GM19240 (cell line): ENCODE measurements at regions not wholly inside any gene's neighbourhood (a gene's known extent, or its start where the extent isn't known, plus 50 kb on each side); places are given as distances from the start of the nearest gene placed in this dataset.
A peak's percentile ranks its signal among the peaks of the same experiment; 100 is the strongest.
"Not testable (repeated sequence)": the region's sequence is repeated elsewhere in the genome, so short reads cannot be mapped to it uniquely, and the experiment has no call there.

Source experiments
- DNase-seq: peaks from one replicate; pipeline ENCODE4 v3.0.0; 2011; ENCODE audit warnings: low spot score; ENCODE audit not compliant: insufficient read length

DNA sequence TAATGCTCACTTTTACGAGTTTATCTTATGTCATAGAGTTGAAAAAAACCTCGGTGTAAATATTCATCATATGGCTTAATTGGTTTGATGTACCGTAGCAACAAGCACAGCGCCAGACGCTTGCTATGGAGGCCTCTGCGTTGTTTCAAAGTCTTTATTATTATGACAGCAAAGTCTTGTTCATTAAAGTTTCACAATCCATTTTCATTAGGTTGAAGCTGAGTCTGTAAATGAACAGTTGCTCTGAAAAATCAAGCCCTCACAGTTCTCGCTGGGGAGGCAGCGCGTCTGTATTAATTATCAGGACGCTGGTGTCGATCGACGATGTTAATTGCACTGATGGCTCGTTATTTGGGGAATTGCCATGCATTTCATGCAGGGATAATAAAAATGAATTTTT is 185.6 kb downstream of the INSC start:
- no peak for DNase-seq

DNA sequence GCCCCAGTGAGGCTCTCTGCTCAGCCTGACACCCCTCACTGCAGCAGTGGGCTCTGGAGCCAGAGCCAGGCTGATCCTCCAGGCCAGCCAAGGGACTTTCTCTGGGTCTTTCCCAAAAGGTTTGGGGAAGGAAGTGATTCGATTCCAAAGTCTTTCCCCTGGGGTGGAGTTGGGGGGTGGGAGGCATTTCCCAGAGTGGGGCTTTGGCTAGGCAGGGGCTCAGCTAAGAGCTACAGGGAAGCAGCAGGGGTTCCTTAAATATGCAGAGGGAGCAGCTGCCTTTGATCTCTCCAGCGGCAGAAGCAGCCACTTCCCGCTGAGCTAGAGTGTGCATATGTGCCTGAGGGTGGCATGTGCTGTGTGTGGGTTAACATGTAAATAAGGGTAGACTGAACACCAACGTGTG is 192.9 kb downstream of the INSC start:
- no peak for DNase-seq

DNA sequence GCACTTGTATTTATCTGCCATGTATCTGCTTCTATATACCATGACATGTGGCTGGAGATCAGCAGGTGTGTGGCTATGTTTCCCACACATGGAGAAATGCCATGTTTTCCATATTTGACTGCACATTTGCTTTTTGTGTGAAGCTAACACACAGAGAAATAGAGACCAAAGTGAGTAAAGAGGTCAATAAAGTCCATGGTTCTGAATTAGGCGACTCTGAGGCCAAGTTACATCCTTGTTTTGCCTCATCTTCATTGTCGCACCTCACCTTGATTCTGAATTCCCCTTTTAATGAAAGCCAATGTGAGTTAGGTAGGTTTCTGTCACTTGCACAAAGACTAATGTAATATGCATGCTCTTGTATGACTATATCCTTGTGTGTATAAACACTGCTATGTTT is 194.1 kb downstream of the INSC start:
- no peak for DNase-seq

DNA sequence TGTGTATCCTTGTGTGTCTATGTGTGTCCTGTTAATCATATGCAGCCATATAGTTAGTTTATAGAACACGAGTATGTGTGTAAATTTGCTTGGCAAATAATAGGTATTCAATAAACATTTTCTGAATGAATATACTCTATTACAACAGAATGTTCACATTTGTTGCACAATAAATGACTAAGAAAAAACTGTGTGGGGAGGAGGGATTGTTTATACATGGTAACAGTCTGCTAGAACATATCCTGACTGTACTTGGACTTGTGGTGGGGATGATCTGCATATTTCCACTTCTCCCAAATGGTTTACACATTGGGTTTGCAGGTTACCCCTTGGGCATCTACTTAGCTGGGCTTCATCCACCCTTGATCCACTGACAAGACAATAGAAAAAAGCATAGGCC is 194.6 kb downstream of the INSC start:
- no peak for DNase-seq

DNA sequence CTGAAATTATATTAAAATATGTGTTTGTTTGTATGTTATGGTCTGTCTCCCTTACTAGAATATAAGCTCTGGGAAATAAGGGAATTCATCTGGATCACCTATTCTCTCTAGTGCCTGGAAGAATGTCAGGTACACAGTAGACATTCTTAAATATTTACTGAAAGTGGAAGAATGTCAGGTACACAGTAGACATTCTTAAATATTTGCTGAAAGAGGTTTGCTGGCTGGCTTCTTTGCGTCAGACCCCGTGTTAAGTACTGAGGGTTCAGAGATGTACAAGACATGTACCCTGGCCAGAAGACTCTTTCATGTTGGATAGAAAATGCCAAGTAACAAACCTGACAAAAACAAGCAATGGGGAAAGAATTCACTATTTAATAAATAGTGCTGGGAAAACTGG is 199.1 kb downstream of the INSC start:
- DNase-seq, result no peak

DNA sequence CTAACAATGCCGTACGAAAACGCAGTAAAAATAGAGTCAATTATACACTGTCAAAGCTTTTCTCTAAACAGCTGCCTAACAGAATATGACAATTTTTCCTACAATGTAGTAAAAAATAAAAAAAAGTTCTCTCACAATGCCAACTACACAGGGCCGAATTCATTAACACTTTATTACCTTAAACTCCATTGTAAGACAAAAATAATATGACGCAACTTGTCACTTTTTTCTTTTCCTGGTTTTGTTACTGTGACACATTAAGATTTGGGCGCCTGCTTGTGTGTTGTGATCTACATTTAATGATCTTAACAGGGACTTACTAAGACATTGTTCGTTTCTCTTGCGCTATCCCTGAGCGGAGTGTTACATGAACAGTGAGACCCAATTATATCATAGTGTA is 204.1 kb downstream of the INSC start:
- no peak for DNase-seq

DNA sequence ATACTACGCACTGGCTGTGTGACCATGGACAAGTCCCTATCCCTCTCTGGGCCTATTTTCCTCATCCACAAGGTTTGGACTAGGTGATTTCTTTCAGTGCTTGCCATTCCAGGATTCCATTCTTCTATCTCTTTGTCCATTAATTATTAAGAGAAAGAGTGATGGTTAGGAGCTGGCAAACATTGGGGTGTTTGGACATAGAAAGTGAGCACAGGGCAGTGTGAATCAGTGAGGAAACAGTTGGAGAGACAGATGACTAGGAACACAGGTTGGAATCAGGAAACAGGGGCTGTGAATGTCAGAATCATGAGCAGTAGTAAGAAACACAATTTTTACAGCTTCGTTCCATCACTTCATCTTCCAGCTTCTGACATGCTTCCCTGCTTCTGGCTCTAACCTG is 211.8 kb downstream of the INSC start:
- no peak for DNase-seq

DNA sequence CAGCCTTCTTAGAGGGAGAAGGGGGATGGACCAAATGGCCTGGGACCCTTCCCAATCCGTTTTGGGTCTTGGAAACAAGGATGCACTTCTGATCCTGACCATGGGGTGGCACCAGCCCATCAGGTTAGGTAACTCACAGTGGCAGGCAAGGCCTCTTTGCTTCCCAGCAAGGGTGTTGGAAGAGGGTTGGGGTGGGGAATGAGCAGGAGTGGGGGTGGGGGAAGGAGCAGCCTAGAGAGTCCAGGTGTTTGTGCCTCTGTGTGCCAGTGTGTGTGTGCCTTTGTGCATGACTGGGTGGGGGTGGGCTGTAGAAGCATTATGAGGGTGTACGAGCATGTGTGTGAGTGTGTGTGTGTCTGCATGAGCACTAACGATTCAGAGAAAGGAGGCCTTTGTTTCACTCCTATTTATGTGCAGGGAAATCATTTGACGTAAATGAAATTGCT is 213.1 kb downstream of the INSC start:
- peak; percentile 7 for DNase-seq

DNA sequence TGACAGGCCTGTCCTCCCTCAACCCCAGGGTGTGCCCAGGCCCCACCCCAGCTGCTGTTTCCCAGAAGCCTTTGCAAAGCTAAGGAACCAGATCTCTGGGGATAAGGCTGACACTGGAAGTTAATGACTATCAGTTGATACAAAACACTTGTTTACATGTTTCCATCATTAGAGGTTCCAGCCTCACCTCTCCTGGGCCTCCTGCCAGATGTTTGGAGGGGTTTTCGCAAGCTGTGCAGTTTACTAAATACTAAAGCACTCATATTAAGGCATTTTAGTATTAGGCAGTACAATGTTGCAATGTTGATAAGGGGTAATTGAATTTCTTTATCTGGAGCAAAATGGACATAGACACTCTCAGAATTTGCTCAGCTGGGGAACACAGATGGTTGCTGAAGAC is 218.7 kb downstream of the INSC start:
- no peak for DNase-seq

DNA sequence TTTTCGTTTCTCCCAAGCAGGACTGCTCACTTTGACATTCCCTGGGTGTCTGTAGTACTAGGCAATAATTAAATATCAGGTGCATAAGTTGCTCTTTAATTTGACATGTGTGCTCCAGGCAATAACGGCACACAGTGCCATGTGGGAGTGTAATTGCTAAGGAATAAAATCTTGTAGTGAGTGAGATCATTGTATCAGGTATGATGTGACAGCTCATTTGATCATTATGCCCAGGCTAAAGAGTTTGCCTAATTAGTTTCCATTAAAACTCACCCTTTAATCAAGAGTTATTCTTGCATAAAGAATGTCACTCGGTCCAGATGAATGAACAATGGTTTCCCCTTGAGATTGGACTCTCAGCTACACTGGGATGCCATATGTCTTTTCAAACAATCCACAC is 220.0 kb downstream of the INSC start:
- no peak for DNase-seq

DNA sequence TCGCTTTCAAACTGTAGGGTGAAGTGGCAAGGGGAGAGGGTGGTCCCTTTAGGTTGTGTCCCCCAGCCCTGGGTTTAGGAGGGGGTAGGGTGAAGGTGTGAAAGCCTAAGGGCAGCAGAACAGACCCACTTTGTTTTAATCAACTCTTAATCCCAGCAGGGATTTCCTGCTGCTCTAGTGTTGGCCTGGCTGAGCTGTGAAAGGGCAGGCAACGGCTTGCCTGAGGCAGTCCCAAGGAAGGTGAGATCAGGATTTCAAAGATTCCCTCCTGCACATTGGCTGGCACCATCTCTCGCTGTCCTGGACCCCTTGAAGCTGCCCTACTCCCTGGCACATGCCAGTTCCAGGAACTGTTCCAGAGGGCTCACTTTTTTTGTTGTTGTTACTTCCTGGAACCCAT is 221.3 kb downstream of the INSC start:
- no peak for DNase-seq

DNA sequence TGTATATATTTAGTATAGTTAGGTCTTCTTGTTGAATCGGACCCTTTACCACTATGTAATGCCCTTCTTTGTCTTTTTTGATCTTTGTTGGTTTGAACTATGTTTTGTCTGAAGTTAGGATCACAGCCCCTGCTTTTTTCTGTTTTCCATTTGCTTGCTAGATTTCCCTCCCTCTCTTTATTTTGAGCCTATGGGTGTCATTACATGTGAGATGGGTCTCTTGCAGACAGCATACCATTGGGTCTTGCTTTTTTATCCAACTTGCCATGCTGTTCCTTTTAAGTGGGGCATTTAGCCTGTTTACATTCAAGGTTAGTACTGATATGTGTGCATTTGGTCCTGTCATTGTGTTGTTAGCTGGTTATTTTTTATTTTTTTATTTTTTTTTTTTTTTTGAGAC is 224.6 kb downstream of the INSC start:
- DNase-seq, result no peak

DNA sequence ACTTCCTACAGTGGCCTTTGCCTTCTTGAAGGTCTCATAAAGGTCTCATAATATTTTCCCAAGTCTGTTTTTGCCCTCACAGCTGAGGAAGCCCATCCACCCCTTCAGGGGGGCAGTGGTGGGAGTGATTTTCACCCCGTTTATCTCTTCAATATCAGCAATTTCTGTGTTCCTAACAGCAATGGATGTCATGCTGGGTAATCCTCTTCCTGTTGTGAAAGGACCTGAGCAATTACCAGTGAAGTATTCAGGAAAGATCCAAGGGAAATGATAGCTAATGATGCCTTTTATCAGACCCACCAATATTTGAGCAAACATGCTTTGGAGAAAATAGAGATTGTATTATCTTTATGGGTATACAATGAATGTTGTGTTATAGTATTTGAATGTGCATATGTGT is 226.9 kb downstream of the INSC start:
- DNase-seq, result no peak

DNA sequence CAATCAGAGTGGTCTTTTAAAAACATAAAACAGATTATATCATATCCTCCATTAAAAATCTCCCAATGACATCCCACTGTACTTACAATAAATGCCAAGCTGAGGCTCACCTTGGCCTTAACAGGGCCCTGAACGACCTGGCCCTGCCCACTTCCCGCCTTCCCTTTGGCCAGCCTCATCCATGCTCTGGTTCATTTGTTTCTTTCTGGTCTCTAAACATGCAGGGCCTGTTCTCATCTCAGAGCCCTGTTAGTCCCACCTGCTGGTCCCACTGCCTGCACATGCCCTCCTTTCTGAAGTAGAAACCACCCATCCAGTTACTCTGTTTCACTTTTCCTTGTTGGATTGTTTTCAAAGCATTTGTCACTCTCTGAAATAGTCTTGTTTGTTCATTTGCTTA is 227.4 kb downstream of the INSC start:
- no peak for DNase-seq

DNA sequence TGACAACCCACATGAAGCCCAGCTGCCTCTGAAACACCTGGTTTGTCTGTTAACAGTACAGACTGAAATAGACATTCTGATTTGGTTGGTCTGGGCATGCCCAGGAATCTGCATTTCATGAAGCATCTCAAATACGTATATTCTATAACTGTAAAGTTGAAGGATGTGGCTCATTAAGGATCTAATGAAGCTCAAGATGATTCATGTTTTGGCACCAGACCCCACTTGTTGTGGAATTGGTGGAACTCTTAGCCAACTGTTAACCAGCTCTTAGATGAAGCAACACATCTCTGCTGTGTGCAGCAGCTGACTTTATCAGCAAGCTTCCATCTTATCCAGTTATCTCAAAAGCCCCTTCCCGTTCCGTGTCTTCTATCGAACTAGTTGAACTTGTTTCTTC is 232.2 kb downstream of the INSC start:
- DNase-seq, result no peak

DNA sequence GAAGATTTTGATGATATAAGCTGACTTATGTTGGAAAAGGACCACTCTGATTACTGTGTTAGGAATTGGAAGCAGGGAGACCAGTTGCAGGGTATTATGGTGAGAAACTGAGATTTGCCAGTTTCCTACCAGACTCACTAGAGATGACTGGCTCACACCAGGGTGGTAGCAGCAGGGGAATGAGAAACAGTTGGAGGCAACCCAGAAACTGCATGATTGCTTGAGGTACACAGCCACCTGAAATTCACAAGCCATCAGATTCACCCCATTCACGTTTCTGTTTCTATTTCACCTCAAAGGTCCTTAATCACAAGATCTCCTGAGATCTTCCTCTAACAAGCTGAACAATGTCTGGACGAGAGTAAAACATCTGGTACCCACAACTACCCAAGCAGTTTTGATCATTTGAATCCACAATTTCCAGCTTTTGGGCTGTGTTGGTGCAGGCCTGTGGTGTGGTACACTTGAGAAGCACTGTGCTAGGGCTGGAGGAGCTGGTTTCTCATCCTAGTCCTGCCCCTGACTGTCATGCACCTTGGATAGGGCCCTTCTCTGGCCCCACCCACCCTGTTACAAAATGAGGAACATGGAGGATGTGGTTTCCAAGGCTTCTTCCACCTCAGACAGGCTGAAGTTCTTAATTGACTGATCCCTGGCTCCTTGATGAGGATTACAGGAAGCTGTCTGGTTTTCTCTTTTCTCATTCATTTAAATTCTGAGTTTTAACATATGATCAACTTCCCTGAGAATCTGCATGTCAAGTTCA is 233.4 kb downstream of the INSC start:
- DNase-seq, result no peak

DNA sequence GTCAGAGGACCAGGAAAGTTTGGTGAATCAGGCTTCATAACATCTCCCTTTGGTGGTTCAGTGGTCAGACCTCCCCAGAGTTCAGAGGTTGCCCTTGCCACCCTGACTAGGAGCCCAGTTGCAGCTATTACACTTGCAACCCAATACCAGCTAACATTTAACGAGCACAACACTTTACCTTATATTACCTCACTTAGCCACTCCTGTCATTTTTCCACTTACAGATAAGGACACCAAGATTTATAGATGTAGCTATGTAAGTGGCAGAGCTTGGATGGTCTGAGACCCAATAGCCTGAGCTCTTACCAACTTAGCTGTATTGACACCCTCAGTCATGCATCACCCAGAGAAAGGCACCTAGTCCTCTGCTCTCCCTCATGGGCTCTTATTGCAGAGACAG is 234.7 kb downstream of the INSC start:
- no peak for DNase-seq

DNA sequence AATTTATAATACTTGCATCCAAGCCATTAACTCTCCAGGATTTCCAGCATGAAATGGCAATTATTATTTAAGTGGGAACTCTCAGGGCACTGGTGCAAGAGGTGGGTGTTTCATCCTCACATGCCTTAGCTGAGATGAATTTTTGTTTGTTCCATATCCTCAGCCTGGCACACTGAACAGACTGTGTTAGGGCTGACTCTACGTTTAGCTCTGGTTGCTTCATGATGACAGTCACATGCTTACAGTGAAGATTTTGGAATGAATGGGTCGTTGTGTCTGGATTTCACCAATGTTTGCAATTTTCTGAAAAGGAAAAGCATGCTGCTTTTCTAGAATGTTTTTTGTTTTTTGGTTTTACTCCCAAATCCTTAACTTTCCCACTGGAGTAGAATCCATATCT is 246.6 kb downstream of the INSC start:
- DNase-seq, result no peak

DNA sequence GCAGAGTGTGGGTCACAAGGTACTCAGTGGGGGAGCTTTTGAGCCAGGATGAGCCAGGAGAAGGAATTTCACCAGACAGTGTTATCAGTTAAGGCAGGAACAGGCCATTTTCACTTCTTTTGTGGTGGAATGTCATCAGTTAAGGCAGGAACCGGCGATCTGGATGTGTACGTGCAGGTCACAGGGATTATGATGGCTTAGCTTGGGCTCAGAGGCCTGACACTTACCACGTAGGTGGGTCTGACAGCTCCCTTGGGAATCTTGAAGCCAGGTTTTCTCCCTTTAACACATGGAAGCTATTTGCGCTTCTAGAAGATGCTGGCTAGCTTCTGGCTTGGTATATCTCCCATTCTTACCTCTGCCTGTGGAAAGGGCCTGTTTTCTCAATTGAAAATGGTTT is 250.6 kb downstream of the INSC start:
- DNase-seq, result not testable (repeated sequence)

DNA sequence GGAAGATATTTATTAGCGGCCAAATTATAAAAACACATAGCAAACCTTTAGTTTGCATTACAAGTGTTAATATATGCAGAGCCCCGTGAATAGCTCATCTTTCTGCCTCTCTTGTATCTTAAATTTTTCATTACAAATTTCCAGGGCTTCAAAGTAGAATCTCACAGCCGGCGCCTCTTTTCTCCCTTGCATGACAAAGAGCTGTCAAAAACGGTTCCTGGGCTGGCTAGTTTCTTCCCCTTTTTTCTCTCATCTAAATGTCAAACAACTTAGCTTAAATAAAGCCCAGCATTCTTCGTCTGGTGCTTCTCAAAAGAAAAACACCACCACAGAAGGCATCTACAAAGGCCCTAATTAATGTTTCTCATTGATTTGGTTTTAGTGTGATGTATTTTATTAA is 253.0 kb downstream of the INSC start:
- no peak for DNase-seq

DNA sequence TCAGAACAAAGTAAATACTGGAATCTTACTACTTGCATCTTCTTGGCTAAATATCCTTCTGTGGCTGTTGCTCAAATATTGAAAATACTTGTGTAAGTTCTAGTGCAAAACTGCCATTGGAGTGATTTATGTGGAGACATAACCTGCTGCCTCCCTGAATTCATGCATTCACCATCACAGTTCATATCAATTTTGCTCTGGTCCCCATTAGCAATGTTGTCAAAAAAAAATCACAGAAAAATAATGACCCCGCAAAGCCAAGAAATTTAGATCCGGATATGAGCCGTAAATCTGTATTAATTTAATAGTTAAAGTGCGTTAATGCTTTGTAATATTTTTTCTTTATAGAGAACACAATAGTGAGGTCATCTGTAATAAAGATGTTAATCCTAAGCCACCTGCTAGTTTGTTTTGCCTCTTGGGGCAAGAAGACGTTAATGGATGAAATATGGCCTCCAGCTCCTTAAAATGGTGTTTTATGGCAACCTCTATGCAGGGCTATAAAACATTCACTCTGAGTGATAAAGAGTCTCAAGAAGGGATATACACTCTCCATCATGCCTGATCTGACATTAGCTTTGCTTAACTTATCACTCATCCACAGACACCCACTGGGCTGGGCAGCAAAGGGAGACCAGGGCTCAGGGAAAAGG is 255.9 kb downstream of the INSC start:
- DNase-seq, result no peak

DNA sequence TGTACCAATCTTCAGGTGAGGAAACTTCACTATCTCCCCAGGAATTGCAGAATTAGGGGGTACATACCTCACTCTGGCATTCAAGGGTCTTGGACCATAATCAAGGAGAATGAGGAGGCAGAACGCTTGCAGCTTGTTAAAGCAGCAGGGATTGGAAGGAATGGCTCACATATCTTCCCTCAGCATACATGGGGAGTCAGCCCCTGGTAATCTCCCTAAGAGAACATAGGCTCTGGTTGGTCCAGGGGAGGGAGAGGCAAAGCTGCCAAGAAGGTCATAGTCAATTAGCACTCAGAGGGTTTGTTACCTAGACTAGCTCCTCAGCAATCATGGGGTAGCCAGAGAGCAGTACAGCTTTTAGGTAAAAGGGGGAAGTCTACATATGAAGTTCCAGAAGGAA is 256.8 kb downstream of the INSC start:
- no peak for DNase-seq

DNA sequence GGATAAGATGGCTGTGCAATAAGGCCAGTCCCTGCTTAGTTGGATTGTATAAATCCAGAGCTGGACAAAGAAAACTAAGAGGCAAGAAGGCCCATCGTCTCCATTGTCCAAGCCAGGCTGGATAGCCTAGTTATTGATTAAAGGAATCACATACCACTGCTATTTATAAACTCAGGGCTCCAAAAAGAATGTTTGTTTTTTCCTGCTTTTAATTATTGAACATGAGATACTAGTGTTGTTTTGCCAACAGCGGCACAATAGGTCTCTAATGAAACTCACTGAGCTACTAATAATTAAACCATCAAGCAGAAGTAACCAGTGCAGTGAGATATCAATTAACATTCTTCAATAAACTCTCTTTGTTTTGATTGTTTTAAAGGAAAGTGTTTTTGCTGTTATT is 259.7 kb downstream of the INSC start:
- no peak for DNase-seq
